HG02981 (cell line): ENCODE measurements at regions not wholly inside any gene's neighbourhood (a gene's known extent, or its start where the extent isn't known, plus 50 kb on each side); places are given as distances from the start of the nearest gene placed in this dataset.

ENCODE experiments used
- ATAC-seq: cut with Tn5 transposase; IDR thresholded peaks from one replicate; pipeline ENCODE4 v1.9.1; 2021; ENCODE audit warnings: mild to moderate bottlenecking, moderate library complexity; ENCODE audit not compliant: unreplicated experiment

GRCh38 chr10:105328503-105329133, 687.5 kb downstream of the SORCS3 start:
- no peak for ATAC-seq
